B cell (primary cell): ENCODE measurements at regions not wholly inside any gene's neighbourhood (a gene's known extent, or its start where the extent isn't known, plus 50 kb on each side); places are given as distances from the start of the nearest gene placed in this dataset.
"Not testable (repeated sequence)": the region's sequence is repeated elsewhere in the genome, so short reads cannot be mapped to it uniquely, and the experiment has no call there.

Experiments used
- ATAC-seq: fragments of 200-7000 bp; cut with Tn5 transposase; one replicate; pipeline ENCODE4 v1.10.0; 2021; ENCODE audit warnings: low read depth, mild to moderate bottlenecking, moderate number of reproducible peaks, moderate library complexity
- CTCF ChIA-PET: fragments of 350-600 bp; sonication (Branson Sonifier 250); formaldehyde crosslinking; loops from one replicate; lab custom pipeline; 2021; ENCODE audit warnings: antibody characterized with exemption, inconsistent platforms; lab: Charles Lee
- POLR2A ChIA-PET: fragments of 350-600 bp; sonication (Branson Sonifier 250); formaldehyde crosslinking; loops from one replicate; lab custom pipeline; 2021; ENCODE audit warnings: antibody characterized with exemption; lab: Charles Lee
- DNase-seq: peaks from one replicate; pipeline ENCODE4 v3.0.0; 2013
- H2AFZ ChIP-seq: 2 replicates; pipeline ENCODE4 v1.6.1; 2012; ENCODE audit warnings: mild to moderate bottlenecking, low read depth, low read length; ENCODE audit not compliant: insufficient read depth, poor library complexity, severe bottlenecking
- H3K27ac ChIP-seq, 2 donors: 1 replicate in 1 of 2; 2 replicates in 1 of 2; pipeline ENCODE4 v1.5.1; 2012 to 2013; ENCODE audit warnings: low read length in 2 of 2, mild to moderate bottlenecking in 2 of 2, moderate library complexity in 1 of 2
- H3K27me3 ChIP-seq, 4 experiments: fragments of 200-600 bp in 1 of 4; sonication (generic) in 1 of 4; replicated peaks in 1 of 4; 1 replicate in 2 of 4; 2 replicates in 2 of 4; pipeline versions ENCODE4 v1.6.1 to v1.7.0; 2013 to 2016; ENCODE audit warnings: low read length in 3 of 4, mild to moderate bottlenecking in 2 of 4, mixed read lengths in 1 of 4, moderate library complexity in 1 of 4; ENCODE audit not compliant: insufficient read depth in 4 of 4, control insufficient read depth in 3 of 4; ENCODE audit errors: control extremely low read depth in 1 of 4
- H3K36me3 ChIP-seq, 2 experiments: replicated peaks in 1 of 2; 1 replicate in 1 of 2; 2 replicates in 1 of 2; pipeline versions ENCODE4 v1.6.1 to v1.7.1; 2013; ENCODE audit warnings: low read length in 1 of 2; ENCODE audit not compliant: insufficient read depth in 2 of 2, control insufficient read depth in 1 of 2; ENCODE audit errors: control extremely low read depth in 1 of 2, extremely low read depth in 1 of 2
- H3K4me1 ChIP-seq, 2 donors: fragments of 200-600 bp in 1 of 2; sonication (generic) in 1 of 2; 1 replicate in 1 of 2; 2 replicates in 1 of 2; pipeline versions ENCODE4 v1.5.1 to v1.6.1; 2013 to 2017; ENCODE audit warnings: low read length in 2 of 2; ENCODE audit not compliant: control insufficient read depth in 2 of 2, insufficient read depth in 2 of 2
- H3K4me2 ChIP-seq: replicated peaks from 2 replicates; pipeline ENCODE3; 2012; ENCODE audit warnings: mild to moderate bottlenecking, low read depth, low read length; ENCODE audit not compliant: poor library complexity, severe bottlenecking
- H3K4me3 ChIP-seq, 5 experiments: fragments of 200-600 bp in 1 of 5; sonication (generic) in 1 of 5; 1 replicate in 3 of 5; 2 replicates in 2 of 5; pipeline versions ENCODE4 v1.5.1 to v1.7.0; 2011 to 2016; ENCODE audit warnings: low read length in 4 of 5, mild to moderate bottlenecking in 4 of 5, low read depth in 2 of 5, control low read depth in 1 of 5, moderate library complexity in 1 of 5; ENCODE audit not compliant: insufficient read depth in 1 of 5; ENCODE audit errors: control extremely low read depth in 1 of 5, extremely low read depth in 1 of 5
- H3K79me2 ChIP-seq: fragments of 200-600 bp; sonication (generic); one replicate; pipeline ENCODE4 v1.6.0; 2016; ENCODE audit warnings: low read length; ENCODE audit not compliant: control insufficient read depth, insufficient read depth
- H3K9ac ChIP-seq: fragments of 200-600 bp; sonication (generic); 2 replicates; pipeline ENCODE4 v1.6.1; 2017; ENCODE audit warnings: mild to moderate bottlenecking, low read length, moderate library complexity
- H3K9me3 ChIP-seq, 3 donors: one replicate each; pipeline versions ENCODE4 v1.6.1 to v1.7.1; 2013; ENCODE audit warnings: low read length in 2 of 3; ENCODE audit not compliant: control insufficient read depth in 2 of 3, insufficient read depth in 1 of 3; ENCODE audit errors: control extremely low read depth in 1 of 3
- H4K20me1 ChIP-seq: 2 replicates; pipeline ENCODE4 v1.6.0; 2012; ENCODE audit warnings: mild to moderate bottlenecking, low read length; ENCODE audit not compliant: insufficient read depth, control insufficient read depth, poor library complexity, severe bottlenecking
- H3K27ac Mint-ChIP-seq: one replicate; pipeline ENCODE4 v1.8.0; 2021; ENCODE audit warnings: mixed read lengths
- H3K27me3 Mint-ChIP-seq: one replicate; pipeline ENCODE4 v1.8.0; 2021; ENCODE audit warnings: mixed read lengths
- H3K4me1 Mint-ChIP-seq: one replicate; pipeline ENCODE4 v1.8.0; 2021; ENCODE audit warnings: mixed read lengths
- H3K4me3 Mint-ChIP-seq: one replicate; pipeline ENCODE4 v1.8.0; 2021; ENCODE audit warnings: mixed read lengths
- H3K9me3 Mint-ChIP-seq: one replicate; pipeline ENCODE4 v1.8.0; 2022; ENCODE audit warnings: mixed read lengths; ENCODE audit not compliant: insufficient read depth
- EZH2 ChIP-seq: IDR thresholded peaks from 2 replicates; pipeline ENCODE4 v1.6.1; 2012; ENCODE audit warnings: borderline replicate concordance, low read depth, mild to moderate bottlenecking, moderate library complexity, low read length; ENCODE audit not compliant: insufficient read depth, poor library complexity, severe bottlenecking
- WGBS: methylation state at CpG from one replicate; pipeline ENCODE4 v1.1.5; 2013; ENCODE audit warnings: missing lambda C conversion rate; ENCODE audit not compliant: insufficient coverage; 5-methylcytosine and 5-hydroxymethylcytosine counted together
- intact Hi-C: fragments of 100-400 bp; cut with micrococcal nuclease; formaldehyde crosslinking; loops from one replicate; pipeline ENCODE4 v1.10.0; 2022
- TF ChIP-seq, protein P1 (sequence below): fragments of 200-600 bp; IDR thresholded peaks from one replicate; pipeline ENCODE4 v1.8.0; 2022; ENCODE audit warnings: antibody characterized with exemption, mild to moderate bottlenecking

DNA sequence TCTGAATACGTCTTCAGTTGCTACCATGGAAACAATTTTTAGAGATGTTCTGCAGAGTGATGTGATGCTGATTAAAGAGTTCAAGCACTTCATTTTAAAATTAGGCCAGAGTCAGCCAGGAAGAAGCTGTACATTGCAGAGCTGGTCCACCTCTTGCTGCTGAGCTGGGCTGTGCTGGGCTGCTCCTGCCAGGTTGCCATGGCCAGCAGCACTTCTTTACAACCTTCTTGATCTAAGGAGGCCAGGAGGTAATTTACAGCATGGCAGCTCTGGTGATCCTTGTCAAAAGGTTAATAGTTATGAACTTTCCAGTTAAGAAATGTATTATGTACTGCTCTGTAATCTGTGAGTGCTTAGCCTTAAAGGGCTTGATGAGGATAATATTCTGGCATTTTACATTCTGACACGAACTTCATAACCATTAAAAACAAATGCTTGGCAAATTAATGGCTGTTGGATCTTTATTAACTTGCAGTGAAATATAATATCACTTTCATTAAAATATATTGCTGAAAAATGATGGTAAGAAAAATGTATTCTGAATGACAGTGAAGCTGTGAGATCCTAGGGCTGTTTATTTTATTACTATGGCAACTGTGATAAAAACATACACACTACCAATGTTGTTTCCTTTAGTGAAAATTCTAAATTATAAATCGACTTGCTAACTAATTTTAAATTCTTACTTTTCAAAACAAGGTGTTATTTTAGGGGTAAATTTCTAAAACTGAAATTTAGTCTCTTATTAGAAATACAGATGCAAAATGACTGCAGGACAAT, 259.7 kb downstream of the RFPL4B start:
- no peak for ATAC-seq

GRCh38 chr6:112608925-112609324, 261.8 kb downstream of the RFPL4B start:
- H3K9me3 ChIP-seq, H3K27me3 Mint-ChIP-seq, CTCF ChIA-PET, H3K27ac Mint-ChIP-seq, H3K9ac ChIP-seq, H3K79me2 ChIP-seq, H3K4me1 Mint-ChIP-seq, ATAC-seq, H3K36me3 ChIP-seq, H3K4me3 ChIP-seq, H3K27ac ChIP-seq, H3K4me1 ChIP-seq, H4K20me1 ChIP-seq, H3K4me2 ChIP-seq, intact Hi-C loops, H3K9me3 Mint-ChIP-seq, H3K4me3 Mint-ChIP-seq, H3K27me3 ChIP-seq, POLR2A ChIA-PET, DNase-seq, H2AFZ ChIP-seq: not testable (repeated sequence)
- WGBS, result 83% methylated on average over 1 of the region's 1 CpG

More for the DNA sequence above, 259.7 kb downstream of the RFPL4B start:
- Histone ChIP-seq H3K4me3 (no peak overlapping the region), H3K4me1 (no peaks in the 10 kb centered on the region), H3K27me3 (no peaks in the 10 kb centered on the region), H3K36me3 (no peaks in the 10 kb centered on the region), H2AFZ (no peak overlapping the region), H4K20me1 (no peaks in the 10 kb centered on the region), H3K27ac (no peak overlapping the region), H3K4me2 (no peak overlapping the region), H3K79me2 (no peaks in the 10 kb centered on the region), H3K9ac (no peak overlapping the region), H3K9me3 (peaks cover 0 to 9% (median 3%) of the 10 kb centered on the region in 3 donors)
- DNase-seq, result no peak
- TF ChIP-seq, protein P1, sequence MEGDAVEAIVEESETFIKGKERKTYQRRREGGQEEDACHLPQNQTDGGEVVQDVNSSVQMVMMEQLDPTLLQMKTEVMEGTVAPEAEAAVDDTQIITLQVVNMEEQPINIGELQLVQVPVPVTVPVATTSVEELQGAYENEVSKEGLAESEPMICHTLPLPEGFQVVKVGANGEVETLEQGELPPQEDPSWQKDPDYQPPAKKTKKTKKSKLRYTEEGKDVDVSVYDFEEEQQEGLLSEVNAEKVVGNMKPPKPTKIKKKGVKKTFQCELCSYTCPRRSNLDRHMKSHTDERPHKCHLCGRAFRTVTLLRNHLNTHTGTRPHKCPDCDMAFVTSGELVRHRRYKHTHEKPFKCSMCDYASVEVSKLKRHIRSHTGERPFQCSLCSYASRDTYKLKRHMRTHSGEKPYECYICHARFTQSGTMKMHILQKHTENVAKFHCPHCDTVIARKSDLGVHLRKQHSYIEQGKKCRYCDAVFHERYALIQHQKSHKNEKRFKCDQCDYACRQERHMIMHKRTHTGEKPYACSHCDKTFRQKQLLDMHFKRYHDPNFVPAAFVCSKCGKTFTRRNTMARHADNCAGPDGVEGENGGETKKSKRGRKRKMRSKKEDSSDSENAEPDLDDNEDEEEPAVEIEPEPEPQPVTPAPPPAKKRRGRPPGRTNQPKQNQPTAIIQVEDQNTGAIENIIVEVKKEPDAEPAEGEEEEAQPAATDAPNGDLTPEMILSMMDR, result no peak
- no peak for TF ChIP-seq EZH2
- WGBS, result 88% methylated on average over 1 of the region's 3 CpGs
- Mint-ChIP-seq H3K4me1 (no peaks in the 10 kb centered on the region), H3K27ac (no peak overlapping the region), H3K27me3 (no peaks in the 10 kb centered on the region), H3K4me3 (no peak overlapping the region), H3K9me3 (peaks cover 9% of the 10 kb centered on the region)
- ChIA-PET POLR2A (no interaction called here), CTCF (no interaction called here)
- intact Hi-C loops, result no loop called here
